Chondrocyte (in vitro differentiated cells): ENCODE measurements at regions not wholly inside any gene's neighbourhood (a gene's known extent, or its start where the extent isn't known, plus 50 kb on each side); places are given as distances from the start of the nearest gene placed in this dataset.
A peak's percentile ranks its signal among the peaks of the same experiment; 100 is the strongest.

Experiments used
- DNase-seq: peaks from one replicate; pipeline ENCODE4 v3.0.0; 2021; ENCODE audit warnings: mixed read lengths, low spot score
- H3K27ac Mint-ChIP-seq: one replicate; pipeline ENCODE4 v1.8.0; 2021; ENCODE audit warnings: mild to moderate bottlenecking, moderate library complexity, mixed read lengths; ENCODE audit not compliant: unreplicated experiment
- H3K27me3 Mint-ChIP-seq: 2 replicates; pipeline ENCODE4 v1.8.0; 2021; ENCODE audit warnings: low read depth, mixed read lengths
- H3K36me3 Mint-ChIP-seq: 2 replicates; pipeline ENCODE4 v1.8.0; 2021; ENCODE audit warnings: low read depth, mixed read lengths
- H3K4me1 Mint-ChIP-seq: 2 replicates; pipeline ENCODE4 v1.8.0; 2021; ENCODE audit warnings: low read depth, mild to moderate bottlenecking, mixed read lengths
- H3K4me3 Mint-ChIP-seq: one replicate; pipeline ENCODE4 v1.8.0; 2021; ENCODE audit warnings: mild to moderate bottlenecking, moderate library complexity, mixed read lengths; ENCODE audit not compliant: unreplicated experiment
- H3K9me3 Mint-ChIP-seq: 2 replicates; pipeline ENCODE4 v1.8.0; 2021; ENCODE audit warnings: low read depth, mixed read lengths
- CTCF ChIP-seq: fragments of 200-600 bp; sonication (generic); IDR thresholded peaks from 2 replicates; pipeline ENCODE4 v1.5.0; 2021; ENCODE audit warnings: antibody characterized with exemption, mild to moderate bottlenecking, moderate library complexity

DNA sequence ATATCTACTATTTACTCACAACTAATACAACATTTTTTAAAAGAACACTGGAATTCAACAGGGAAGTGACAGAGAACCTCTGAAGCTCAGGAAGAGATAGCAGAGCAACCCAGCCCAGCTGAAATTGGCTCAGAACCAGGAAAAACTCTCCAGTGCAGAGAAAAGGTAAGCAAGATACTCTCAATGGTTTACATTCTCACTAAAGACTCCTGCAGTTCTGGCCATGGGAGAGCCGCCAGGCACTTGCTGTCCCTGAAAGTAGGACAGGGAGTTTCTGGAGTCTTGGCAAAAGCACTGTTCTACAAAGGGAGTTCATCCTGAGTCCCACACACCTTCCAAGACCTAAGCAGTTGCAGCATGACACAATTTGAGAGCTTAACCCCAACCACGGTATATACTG, 330.8 kb downstream of the TRIM36 start:
- Mint-ChIP-seq H3K27ac (no peak overlapping the region), H3K36me3 (no peaks in the 10 kb centered on the region), H3K27me3 (no peaks in the 10 kb centered on the region), H3K4me3 (no peak overlapping the region), H3K9me3 (peaks cover 7% of the 10 kb centered on the region), H3K4me1 (no peaks in the 10 kb centered on the region)
- TF ChIP-seq CTCF = no peak
- no peak for DNase-seq

DNA sequence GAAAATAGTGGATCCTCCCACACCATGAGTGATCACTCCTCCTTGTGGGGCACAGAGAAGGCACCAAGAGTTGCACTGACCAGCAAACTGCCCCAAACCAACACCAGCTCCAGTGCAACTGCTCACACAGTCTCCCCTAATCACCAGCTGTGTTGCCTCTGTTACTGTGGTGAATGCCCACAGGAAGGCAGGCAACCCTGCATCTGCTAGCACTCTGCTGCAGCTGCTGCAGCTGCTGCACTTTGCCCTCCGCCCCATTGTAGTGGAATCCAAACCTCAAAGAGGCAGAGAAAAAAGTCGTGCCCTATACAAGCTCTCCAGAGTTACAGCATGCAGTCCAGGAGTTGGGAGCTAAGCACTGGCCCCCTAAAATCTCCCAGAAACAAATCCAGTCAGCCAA, 339.6 kb downstream of the TRIM36 start:
- Mint-ChIP-seq H3K36me3 (no peaks in the 10 kb centered on the region), H3K27ac (no peak overlapping the region), H3K4me3 (no peak overlapping the region), H3K4me1 (no peaks in the 10 kb centered on the region), H3K27me3 (no peaks in the 10 kb centered on the region), H3K9me3 (peaks cover 20% of the 10 kb centered on the region)
- peak; percentile 48 for DNase-seq
- TF ChIP-seq CTCF = no peak

GRCh38 chr5:114822863-114823262, 346.8 kb downstream of the TRIM36 start:
- H3K4me1 Mint-ChIP-seq = no peaks in the 10 kb centered on the region
- H3K27me3 Mint-ChIP-seq = no peaks in the 10 kb centered on the region
- TF ChIP-seq CTCF = no peak
- peaks cover 20% of the 10 kb centered on the region for H3K9me3 Mint-ChIP-seq
- no peak overlapping the region for H3K4me3 Mint-ChIP-seq
- H3K27ac Mint-ChIP-seq = no peak overlapping the region
- DNase-seq = no peak
- H3K36me3 Mint-ChIP-seq = peaks cover under 1% of the 10 kb centered on the region

- TF ChIP-seq CTCF = no peak
- Mint-ChIP-seq H3K27me3 (no peaks in the 10 kb centered on the region), H3K36me3 (peaks cover 1% of the 10 kb centered on the region), H3K4me1 (no peaks in the 10 kb centered on the region), H3K9me3 (peaks cover 17% of the 10 kb centered on the region), H3K27ac (no peak overlapping the region), H3K4me3 (no peak overlapping the region)
- no peak for DNase-seq
These were observed 347.3 kb downstream of the TRIM36 start for GRCh38 chr5:114822436-114822835.

DNA sequence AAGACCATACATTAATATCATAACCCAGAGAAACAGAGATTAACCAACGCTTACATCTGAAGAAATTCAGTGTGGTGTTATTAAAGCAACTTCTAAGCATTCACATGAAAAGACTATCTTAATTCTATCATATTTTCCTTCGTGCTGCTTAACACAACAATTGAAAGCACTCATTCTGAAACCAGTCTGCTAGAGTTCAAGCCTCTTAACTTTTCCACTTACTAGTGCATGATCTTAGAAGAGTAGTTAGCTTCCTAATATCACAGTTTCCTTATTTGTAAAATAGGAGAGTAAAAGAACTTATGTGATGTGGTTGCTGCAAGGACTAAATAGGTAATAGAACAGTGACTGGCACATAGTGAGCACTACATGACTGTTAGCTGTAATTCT, 379.3 kb downstream of the TRIM36 start:
- no peak for DNase-seq
- H3K9me3 Mint-ChIP-seq = no peaks in the 10 kb centered on the region
- H3K36me3 Mint-ChIP-seq = no peaks in the 10 kb centered on the region
- no peaks in the 10 kb centered on the region for H3K4me1 Mint-ChIP-seq
- no peak overlapping the region for H3K27ac Mint-ChIP-seq
- no peak overlapping the region for H3K4me3 Mint-ChIP-seq
- H3K27me3 Mint-ChIP-seq = peaks cover 26% of the 10 kb centered on the region
- TF ChIP-seq CTCF = no peak
